HG03575 (cell line): ENCODE measurements at regions not wholly inside any gene's neighbourhood (a gene's known extent, or its start where the extent isn't known, plus 50 kb on each side); places are given as distances from the start of the nearest gene placed in this dataset.

ENCODE experiments used
- ATAC-seq: cut with Tn5 transposase; IDR thresholded peaks from one replicate; pipeline ENCODE4 v1.9.1; 2021; ENCODE audit not compliant: unreplicated experiment, insufficient number of reproducible peaks, low FRiP score; ENCODE audit errors: extremely low read depth

GRCh38 chr2:8160959-8161358, 520.9 kb upstream of the ID2 start:
- no peak for ATAC-seq

DNA sequence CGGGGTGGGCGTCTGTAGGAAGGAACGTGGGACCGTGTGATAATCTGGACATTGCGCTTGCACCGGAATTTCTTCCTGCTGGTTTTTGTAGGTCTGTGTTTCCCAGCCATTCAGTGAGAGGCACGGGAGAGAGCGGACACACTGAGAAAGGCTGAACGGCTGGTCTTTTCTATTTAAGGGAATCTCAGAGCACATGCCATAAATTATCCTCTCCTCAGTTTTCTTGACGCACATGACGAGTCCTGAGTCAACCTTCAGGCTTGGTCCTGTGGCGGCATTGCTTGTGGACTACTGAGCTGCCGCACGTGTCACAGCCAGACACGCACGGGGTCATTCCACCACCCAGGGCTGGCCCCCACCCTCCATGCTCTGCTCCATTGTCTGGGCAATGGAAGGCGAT, 519.3 kb upstream of the ID2 start:
- ATAC-seq = no peak

- no peak for ATAC-seq
Measured at GRCh38 chr2:8165550-8165949, 516.3 kb upstream of the ID2 start.

GRCh38 chr2:8168022-8168717, 513.7 kb upstream of the ID2 start:
- ATAC-seq = no peak

DNA sequence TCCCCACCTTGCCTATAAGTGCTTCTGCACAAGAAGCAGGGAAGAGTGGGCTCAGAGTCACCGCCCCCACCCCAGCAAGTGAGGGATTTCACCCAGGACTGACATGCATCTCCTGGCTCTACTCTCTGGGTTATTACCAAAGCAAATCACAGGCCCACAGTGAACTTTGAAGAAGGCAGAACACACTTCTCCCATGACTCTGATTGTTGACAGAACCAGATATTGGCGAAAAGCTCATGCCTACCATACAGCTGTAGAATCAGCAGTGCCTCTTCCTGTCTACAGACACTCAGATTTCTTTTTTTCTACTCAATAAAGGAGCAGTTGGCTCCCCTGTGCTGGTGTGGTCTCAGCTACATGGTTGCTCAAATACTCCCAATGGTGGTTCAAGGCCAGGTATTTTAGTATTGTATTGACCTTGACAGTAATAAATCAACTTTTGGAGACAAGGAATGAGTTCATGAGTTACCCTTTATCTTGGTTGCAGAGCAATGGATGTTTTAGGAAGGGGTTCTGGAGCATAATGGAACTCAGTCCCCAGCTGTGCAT, 512.9 kb upstream of the ID2 start:
- no peak for ATAC-seq

GRCh38 chr2:8169443-8169842, 512.4 kb upstream of the ID2 start:
- no peak for ATAC-seq

- ATAC-seq = no peak
Measured at GRCh38 chr2:8170552-8171327, 511.1 kb upstream of the ID2 start.

- ATAC-seq = no peak
Measured at GRCh38 chr2:8171608-8172007, 510.2 kb upstream of the ID2 start.

- no peak for ATAC-seq
Measured at GRCh38 chr2:8172661-8173060, 509.2 kb upstream of the ID2 start.

DNA sequence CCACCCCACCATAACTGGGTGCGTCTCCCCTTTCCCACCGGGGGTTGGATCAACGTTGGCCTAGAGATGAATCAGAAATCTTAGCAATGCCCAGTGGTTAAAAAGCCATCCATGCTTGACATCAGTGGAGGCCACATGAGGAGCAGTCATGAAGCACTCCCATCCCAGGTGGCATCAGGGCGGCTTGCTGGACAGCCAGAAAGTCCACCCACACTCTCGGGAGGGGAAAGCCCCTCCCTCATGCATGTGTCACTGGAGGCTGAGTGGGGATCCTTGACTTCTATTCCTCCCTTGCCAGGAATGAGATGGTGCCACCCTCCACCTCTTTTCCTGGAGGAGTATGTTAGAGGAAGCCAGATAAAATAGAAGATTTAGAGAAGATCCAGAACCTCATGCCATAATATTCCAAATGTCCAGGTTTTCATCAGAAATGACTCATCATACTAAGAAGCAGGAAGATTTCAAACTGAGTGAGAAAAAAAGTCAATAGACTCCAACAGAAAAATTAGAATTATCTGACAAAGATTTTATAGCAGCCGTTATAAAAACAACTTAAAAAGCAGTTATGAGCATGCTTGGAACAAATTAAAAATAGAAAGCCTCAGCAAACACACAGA, 507.1 kb upstream of the ID2 start:
- no peak for ATAC-seq

- no peak for ATAC-seq
Measured at GRCh38 chr2:8176887-8177286, 505.0 kb upstream of the ID2 start.

DNA sequence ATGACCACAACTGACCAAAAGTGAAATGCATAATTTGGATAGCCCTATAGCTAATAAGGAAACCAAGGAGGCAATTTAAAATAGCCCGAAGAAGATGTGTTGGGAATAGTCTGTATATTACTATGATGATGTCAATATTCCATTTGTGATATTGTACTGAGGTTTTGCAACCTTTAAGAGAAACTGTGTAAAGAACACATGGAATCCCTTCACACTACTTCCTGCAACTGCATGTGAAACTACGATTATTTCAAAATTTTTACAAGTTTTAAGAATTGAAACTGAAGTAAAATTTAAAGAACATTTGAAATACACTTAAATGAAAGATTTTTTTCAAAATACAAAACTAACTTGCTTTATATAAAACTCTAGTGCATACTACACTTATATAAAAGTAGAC, 504.3 kb upstream of the ID2 start:
- ATAC-seq = no peak

DNA sequence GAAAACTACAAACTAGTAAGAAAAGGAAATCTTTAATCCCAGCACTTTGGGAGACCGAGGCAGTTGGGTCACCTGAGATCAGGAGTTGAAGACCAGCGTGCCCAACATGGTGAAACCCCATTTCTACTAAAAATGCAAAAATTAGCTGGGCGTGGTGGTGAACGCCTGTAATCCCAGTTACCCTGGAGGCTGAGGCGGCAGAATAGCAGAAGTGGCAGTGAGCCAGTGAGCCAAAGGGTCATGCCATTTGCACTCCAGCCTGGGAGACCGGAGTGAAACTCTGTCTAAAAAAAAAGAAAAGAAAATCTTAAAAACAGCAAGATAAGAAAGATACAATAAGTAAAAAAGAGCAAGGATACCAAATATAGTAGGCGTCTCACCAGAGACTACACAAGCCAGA, 502.9 kb upstream of the ID2 start:
- no peak for ATAC-seq

DNA sequence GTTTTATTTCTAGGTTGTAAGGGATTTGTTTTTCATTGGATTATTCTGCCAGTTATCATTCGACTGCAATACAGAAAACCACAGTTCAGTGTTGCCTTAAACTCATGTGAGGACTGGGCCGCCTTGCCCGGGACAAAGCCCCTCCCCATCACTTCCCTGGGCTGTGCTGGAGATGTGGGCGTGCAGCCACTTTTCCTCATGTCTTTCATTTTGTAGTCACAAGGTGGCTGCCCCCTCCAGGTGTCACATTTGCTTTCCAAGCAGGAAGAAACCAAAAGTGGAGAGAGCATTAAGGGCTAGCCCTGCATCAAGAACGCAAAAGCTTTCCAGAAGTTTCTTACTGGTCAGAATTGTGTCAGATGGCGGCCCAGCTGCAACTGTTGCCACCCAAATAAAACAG, 492.5 kb upstream of the ID2 start:
- ATAC-seq = no peak

GRCh38 chr2:8190279-8190678, 491.6 kb upstream of the ID2 start:
- ATAC-seq = no peak

GRCh38 chr2:8191427-8191826, 490.4 kb upstream of the ID2 start:
- no peak for ATAC-seq

DNA sequence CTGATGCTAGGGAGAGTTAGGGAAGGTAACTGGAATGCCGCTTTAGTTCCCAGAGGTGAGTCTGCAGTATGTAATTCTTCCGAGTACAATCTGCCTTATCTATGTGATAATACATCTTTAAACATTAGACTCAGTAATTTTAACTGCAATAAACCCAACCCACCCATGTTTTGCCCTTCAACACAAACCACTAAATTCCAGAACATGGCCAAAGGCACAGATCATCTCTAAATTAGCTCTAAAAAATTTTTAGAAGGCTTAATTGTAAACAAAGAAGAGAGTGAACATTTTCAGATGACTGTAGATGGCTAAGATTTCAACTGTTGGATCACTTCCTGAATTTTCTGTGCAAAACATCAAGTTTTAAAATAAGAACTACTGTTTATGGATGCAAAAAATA, 488.7 kb upstream of the ID2 start:
- no peak for ATAC-seq

- no peak for ATAC-seq
Measured at GRCh38 chr2:8193686-8194615, 487.9 kb upstream of the ID2 start.

DNA sequence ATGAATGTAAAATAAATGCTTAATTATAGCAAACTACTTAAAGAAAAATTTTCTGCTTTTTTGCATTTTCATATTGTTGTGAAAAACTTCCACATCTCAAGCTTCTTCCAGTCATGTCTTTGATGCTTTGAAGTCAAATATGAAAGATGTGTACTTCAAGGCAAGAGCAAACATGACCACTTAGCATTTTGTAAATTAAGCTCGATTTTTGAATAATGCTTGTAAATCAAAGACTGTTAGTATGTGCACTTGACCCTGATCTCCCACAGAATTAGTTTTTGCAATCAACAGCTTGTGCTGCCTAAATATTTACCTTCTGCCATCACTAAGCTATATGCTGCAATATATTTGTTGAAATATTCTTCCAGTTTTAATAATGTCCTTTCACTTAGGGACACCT, 486.1 kb upstream of the ID2 start:
- no peak for ATAC-seq
